ENCODE measurements at regions not wholly inside any gene's neighbourhood (a gene's known extent, or its start where the extent isn't known, plus 50 kb on each side); places are given as distances from the start of the nearest gene placed in this dataset.

DNA sequence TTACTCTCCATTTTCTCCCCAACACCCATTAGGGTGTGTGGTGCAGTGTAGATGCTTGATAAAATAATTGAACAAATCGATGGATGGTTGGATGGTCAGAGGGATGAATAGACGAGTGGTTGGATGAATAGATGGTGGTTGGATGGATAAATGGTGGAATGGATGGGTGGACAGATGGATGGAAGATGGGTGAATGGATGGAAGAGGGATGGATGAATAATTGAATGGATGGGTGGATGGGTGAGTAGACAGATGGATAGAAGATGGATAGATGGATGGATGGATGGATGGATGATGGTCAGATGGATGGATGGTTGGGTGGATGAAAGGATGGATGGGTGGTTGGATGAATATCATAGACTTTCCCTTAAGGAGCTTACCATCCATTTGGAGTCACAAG lies 95.0 kb upstream of the BOD1 start:
- H3K27me3 ChIP-seq (ENCODE audit: control insufficient read depth, insufficient read depth, low read length): no peaks in the 10 kb centered on the region
- no peaks in the 10 kb centered on the region for H3K36me3 ChIP-seq (ENCODE audit: control insufficient read depth, insufficient read depth, low read length)
- no peak for DNase-seq (ENCODE audit: low read depth)
- no peak overlapping the region for H3K4me3 ChIP-seq (ENCODE audit: low read depth, low read length)
- TF ChIP-seq, protein P1, sequence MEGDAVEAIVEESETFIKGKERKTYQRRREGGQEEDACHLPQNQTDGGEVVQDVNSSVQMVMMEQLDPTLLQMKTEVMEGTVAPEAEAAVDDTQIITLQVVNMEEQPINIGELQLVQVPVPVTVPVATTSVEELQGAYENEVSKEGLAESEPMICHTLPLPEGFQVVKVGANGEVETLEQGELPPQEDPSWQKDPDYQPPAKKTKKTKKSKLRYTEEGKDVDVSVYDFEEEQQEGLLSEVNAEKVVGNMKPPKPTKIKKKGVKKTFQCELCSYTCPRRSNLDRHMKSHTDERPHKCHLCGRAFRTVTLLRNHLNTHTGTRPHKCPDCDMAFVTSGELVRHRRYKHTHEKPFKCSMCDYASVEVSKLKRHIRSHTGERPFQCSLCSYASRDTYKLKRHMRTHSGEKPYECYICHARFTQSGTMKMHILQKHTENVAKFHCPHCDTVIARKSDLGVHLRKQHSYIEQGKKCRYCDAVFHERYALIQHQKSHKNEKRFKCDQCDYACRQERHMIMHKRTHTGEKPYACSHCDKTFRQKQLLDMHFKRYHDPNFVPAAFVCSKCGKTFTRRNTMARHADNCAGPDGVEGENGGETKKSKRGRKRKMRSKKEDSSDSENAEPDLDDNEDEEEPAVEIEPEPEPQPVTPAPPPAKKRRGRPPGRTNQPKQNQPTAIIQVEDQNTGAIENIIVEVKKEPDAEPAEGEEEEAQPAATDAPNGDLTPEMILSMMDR (IDR thresholded peaks at IDR 0.05; ENCODE audit: insufficient read depth, low read length, poor library complexity, severe bottlenecking): no peak

DNA sequence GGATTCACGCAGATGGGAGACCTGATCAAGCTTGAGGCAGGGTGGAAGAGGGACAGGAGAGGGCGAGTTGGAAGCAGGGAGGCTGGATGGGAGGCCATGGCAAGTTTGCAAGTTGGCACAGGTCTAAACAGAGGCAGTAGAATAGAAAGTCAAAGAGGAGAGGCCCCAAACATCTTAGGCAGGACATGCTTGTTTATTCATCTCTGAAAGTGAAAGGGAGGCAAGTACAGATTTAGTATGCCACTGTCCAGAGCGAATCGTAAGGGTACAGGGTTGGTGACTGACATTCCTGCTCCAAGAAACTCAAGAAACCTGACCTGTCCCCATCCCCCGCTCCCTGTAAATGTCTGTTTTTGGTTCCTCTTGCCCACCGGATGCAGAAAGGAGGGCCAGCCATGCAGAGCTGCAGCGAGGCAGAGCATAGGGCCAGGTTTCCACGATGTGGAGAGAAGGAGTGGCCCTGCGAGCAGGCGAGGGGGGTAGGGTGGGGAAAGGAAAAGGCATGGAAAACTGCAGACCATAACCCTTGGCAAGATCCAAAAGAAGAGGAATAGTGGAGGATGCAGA lies 96.2 kb upstream of the BOD1 start:
- Histone ChIP-seq H3K4me3 (ENCODE audit: low read depth, low read length) (no peak overlapping the region), H3K27me3 (ENCODE audit: control insufficient read depth, insufficient read depth, low read length) (no peaks in the 10 kb centered on the region), H3K36me3 (ENCODE audit: control insufficient read depth, insufficient read depth, low read length) (no peaks in the 10 kb centered on the region)
- DNase-seq (ENCODE audit: low read depth): no peak
- TF ChIP-seq, protein P1 (IDR thresholded peaks at IDR 0.05; ENCODE audit: insufficient read depth, low read length, poor library complexity, severe bottlenecking): no peak

- no peak for DNase-seq (ENCODE audit: low read depth)
- Histone ChIP-seq H3K27me3 (ENCODE audit: control insufficient read depth, insufficient read depth, low read length) (no peaks in the 10 kb centered on the region), H3K4me3 (ENCODE audit: low read depth, low read length) (no peak overlapping the region), H3K36me3 (ENCODE audit: control insufficient read depth, insufficient read depth, low read length) (no peaks in the 10 kb centered on the region)
- TF ChIP-seq, protein P1 (IDR thresholded peaks at IDR 0.05; ENCODE audit: insufficient read depth, low read length, poor library complexity, severe bottlenecking): no peak
These were observed 98.3 kb upstream of the BOD1 start for GRCh38 chr5:173714551-173715428.

- Histone ChIP-seq H3K4me3 (ENCODE audit: low read depth, low read length) (no peak overlapping the region), H3K36me3 (ENCODE audit: control insufficient read depth, insufficient read depth, low read length) (no peaks in the 10 kb centered on the region), H3K27me3 (ENCODE audit: control insufficient read depth, insufficient read depth, low read length) (no peaks in the 10 kb centered on the region)
- no peak for DNase-seq (ENCODE audit: low read depth)
- TF ChIP-seq, protein P1 (IDR thresholded peaks at IDR 0.05; ENCODE audit: insufficient read depth, low read length, poor library complexity, severe bottlenecking): no peak
These were observed 99.2 kb upstream of the BOD1 start for GRCh38 chr5:173715607-173716006.

GRCh38 chr5:173716058-173716682 lies 99.7 kb upstream of the BOD1 start:
- Histone ChIP-seq H3K27me3 (ENCODE audit: control insufficient read depth, insufficient read depth, low read length) (no peaks in the 10 kb centered on the region), H3K36me3 (ENCODE audit: control insufficient read depth, insufficient read depth, low read length) (no peaks in the 10 kb centered on the region), H3K4me3 (ENCODE audit: low read depth, low read length) (no peak overlapping the region)
- no peak for DNase-seq (ENCODE audit: low read depth)
- TF ChIP-seq, protein P1 (IDR thresholded peaks at IDR 0.05; ENCODE audit: insufficient read depth, low read length, poor library complexity, severe bottlenecking): no peak

All from kidney epithelial cell (primary cell).